ENCODE measurements at regions not wholly inside any gene's neighbourhood (a gene's known extent, or its start where the extent isn't known, plus 50 kb on each side); places are given as distances from the start of the nearest gene placed in this dataset.

GRCh38 chr2:239678666-239679296 lies 278.0 kb upstream of the HDAC4 start:
- CTCF ChIA-PET = interaction anchor here (0.5 to 0.7 kb wide), 3 partner anchors 9 to 907 kb away, joined by 3 to 4 read pairs (median 3); no protein-coding TSS in a partner anchor
- H3K9me3 ChIP-seq (ENCODE audit: control insufficient read depth, insufficient read depth, low read depth, low read length) = no peaks in the 10 kb centered on the region
- H3K4me3 ChIP-seq (ENCODE audit: low read depth, low read length) = no peak overlapping the region
- no peaks in the 10 kb centered on the region for H3K4me1 ChIP-seq (ENCODE audit: control insufficient read depth, insufficient read depth, low read length)
- H3K36me3 ChIP-seq (ENCODE audit: control insufficient read depth in 2 of 2, insufficient read depth in 1 of 2, low read length in 2 of 2) = no peaks in the 10 kb centered on the region
- H3K27ac ChIP-seq (ENCODE audit: extremely low read depth, low read depth, low read length) = no peak overlapping the region
- TF ChIP-seq ZNF214 (tag by site-specific recombination; IDR thresholded peaks at IDR 0.05; ENCODE audit: borderline replicate concordance) = no peak
- no peak for TF ChIP-seq ZNF341 (tag by site-specific recombination; IDR thresholded peaks at IDR 0.05; ENCODE audit: low read depth)
- no peak for TF ChIP-seq YY1 (tag by site-specific recombination; IDR thresholded peaks at IDR 0.05)
- TF ChIP-seq ZNF221 (tag by site-specific recombination; IDR thresholded peaks at IDR 0.05; ENCODE audit: borderline replicate concordance) = no peak
- TF ChIP-seq ZNF140 (tag by site-specific recombination; IDR thresholded peaks at IDR 0.05) = no peak
- POLR2A ChIA-PET = no interaction called here

GRCh38 chr2:239678186-239678490 lies 277.3 kb upstream of the HDAC4 start:
- POLR2A ChIA-PET = no interaction called here
- H3K4me3 ChIP-seq (ENCODE audit: low read depth, low read length) = no peak overlapping the region
- no peaks in the 10 kb centered on the region for H3K9me3 ChIP-seq (ENCODE audit: control insufficient read depth, insufficient read depth, low read depth, low read length)
- no peak for TF ChIP-seq ZNF560 (tag by site-specific recombination; IDR thresholded peaks at IDR 0.05; ENCODE audit: borderline replicate concordance)
- no peak for TF ChIP-seq ZFP41 (tag by site-specific recombination; IDR thresholded peaks at IDR 0.05; ENCODE audit: borderline replicate concordance)
- no peak for TF ChIP-seq GLI2 (tag by site-specific recombination; IDR thresholded peaks at IDR 0.05; ENCODE audit: borderline replicate concordance, low read depth)
- CTCF ChIA-PET = interaction anchor here (0.7 kb wide), 1 partner anchor 10 kb away, joined by 3 read pairs; no protein-coding TSS in a partner anchor
- no peak overlapping the region for H3K27ac ChIP-seq (ENCODE audit: extremely low read depth, low read depth, low read length)
- no peaks in the 10 kb centered on the region for H3K4me1 ChIP-seq (ENCODE audit: control insufficient read depth, insufficient read depth, low read length)
- no peaks in the 10 kb centered on the region for H3K36me3 ChIP-seq (ENCODE audit: control insufficient read depth in 2 of 2, insufficient read depth in 1 of 2, low read length in 2 of 2)

GRCh38 chr2:239677453-239678185 lies 276.8 kb upstream of the HDAC4 start:
- CTCF ChIA-PET = interaction anchor here (0.7 kb wide), 1 partner anchor 10 kb away, joined by 3 read pairs; no protein-coding TSS in a partner anchor
- H3K27ac ChIP-seq (ENCODE audit: extremely low read depth, low read depth, low read length) = no peak overlapping the region
- H3K36me3 ChIP-seq (ENCODE audit: control insufficient read depth in 2 of 2, insufficient read depth in 1 of 2, low read length in 2 of 2) = no peaks in the 10 kb centered on the region
- POLR2A ChIA-PET = no interaction called here
- no peaks in the 10 kb centered on the region for H3K4me1 ChIP-seq (ENCODE audit: control insufficient read depth, insufficient read depth, low read length)
- TF ChIP-seq ZNF311 (tag by site-specific recombination; IDR thresholded peaks at IDR 0.05; ENCODE audit: borderline replicate concordance) (no peak), ZNF549 (tag by site-specific recombination; IDR thresholded peaks at IDR 0.05) (no peak), ZXDB (tag by site-specific recombination; IDR thresholded peaks at IDR 0.05) (no peak), ZFP37 (tag by site-specific recombination; IDR thresholded peaks at IDR 0.05) (no peak), SP7 (tag by site-specific recombination; IDR thresholded peaks at IDR 0.05) (no peak), ZNF394 (tag by site-specific recombination; IDR thresholded peaks at IDR 0.05; ENCODE audit: borderline replicate concordance) (no peak)
- TF ChIP-seq, protein P1, sequence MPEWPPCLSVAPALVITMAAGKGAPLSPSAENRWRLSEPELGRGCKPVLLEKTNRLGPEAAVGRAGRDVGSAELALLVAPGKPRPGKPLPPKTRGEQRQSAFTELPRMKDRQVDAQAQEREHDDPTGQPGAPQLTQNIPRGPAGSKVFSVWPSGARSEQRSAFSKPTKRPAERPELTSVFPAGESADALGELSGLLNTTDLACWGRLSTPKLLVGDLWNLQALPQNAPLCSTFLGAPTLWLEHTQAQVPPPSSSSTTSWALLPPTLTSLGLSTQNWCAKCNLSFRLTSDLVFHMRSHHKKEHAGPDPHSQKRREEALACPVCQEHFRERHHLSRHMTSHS (tag by site-specific recombination; IDR thresholded peaks at IDR 0.05) = no peak
- TF ChIP-seq, protein P2, sequence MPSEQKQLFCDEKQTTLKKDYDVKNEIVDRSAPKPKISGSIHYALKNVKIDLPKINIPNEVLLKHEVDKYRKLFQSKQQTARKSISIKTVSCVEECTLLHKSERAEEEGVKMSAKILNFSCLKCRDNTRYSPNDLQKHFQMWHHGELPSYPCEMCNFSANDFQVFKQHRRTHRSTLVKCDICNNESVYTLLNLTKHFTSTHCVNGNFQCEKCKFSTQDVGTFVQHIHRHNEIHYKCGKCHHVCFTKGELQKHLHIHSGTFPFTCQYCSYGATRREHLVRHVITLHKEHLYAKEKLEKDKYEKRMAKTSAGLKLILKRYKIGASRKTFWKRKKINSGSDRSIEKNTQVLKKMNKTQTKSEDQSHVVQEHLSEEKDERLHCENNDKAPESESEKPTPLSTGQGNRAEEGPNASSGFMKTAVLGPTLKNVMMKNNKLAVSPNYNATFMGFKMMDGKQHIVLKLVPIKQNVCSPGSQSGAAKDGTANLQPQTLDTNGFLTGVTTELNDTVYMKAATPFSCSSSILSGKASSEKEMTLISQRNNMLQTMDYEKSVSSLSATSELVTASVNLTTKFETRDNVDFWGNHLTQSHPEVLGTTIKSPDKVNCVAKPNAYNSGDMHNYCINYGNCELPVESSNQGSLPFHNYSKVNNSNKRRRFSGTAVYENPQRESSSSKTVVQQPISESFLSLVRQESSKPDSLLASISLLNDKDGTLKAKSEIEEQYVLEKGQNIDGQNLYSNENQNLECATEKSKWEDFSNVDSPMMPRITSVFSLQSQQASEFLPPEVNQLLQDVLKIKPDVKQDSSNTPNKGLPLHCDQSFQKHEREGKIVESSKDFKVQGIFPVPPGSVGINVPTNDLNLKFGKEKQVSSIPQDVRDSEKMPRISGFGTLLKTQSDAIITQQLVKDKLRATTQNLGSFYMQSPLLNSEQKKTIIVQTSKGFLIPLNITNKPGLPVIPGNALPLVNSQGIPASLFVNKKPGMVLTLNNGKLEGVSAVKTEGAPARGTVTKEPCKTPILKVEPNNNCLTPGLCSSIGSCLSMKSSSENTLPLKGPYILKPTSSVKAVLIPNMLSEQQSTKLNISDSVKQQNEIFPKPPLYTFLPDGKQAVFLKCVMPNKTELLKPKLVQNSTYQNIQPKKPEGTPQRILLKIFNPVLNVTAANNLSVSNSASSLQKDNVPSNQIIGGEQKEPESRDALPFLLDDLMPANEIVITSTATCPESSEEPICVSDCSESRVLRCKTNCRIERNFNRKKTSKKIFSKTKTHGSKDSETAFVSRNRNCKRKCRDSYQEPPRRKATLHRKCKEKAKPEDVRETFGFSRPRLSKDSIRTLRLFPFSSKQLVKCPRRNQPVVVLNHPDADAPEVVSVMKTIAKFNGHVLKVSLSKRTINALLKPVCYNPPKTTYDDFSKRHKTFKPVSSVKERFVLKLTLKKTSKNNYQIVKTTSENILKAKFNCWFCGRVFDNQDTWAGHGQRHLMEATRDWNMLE (tag by site-specific recombination; conservative IDR thresholded peaks at IDR 0.05; ENCODE audit: low read depth) = no peak
- TF ChIP-seq, protein P3, sequence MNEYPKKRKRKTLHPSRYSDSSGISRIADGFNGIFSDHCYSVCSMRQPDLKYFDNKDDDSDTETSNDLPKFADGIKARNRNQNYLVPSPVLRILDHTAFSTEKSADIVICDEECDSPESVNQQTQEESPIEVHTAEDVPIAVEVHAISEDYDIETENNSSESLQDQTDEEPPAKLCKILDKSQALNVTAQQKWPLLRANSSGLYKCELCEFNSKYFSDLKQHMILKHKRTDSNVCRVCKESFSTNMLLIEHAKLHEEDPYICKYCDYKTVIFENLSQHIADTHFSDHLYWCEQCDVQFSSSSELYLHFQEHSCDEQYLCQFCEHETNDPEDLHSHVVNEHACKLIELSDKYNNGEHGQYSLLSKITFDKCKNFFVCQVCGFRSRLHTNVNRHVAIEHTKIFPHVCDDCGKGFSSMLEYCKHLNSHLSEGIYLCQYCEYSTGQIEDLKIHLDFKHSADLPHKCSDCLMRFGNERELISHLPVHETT (tag by site-specific recombination; IDR thresholded peaks at IDR 0.05) = no peak
- H3K4me3 ChIP-seq (ENCODE audit: low read depth, low read length) = no peak overlapping the region
- H3K9me3 ChIP-seq (ENCODE audit: control insufficient read depth, insufficient read depth, low read depth, low read length) = no peaks in the 10 kb centered on the region

Data from HEK293 (cell line).